Stimulated activated naive B cell treated with anti-CD40 and anti-IgM and Interleukin-4, amounts not matched to agents 10 μg/mL and 1 μg/mL and 100 μg/mL, for 72 hours (primary cell): ENCODE measurements at regions not wholly inside any gene's neighbourhood (a gene's known extent, or its start where the extent isn't known, plus 50 kb on each side); places are given as distances from the start of the nearest gene placed in this dataset.

ENCODE experiments used
- ATAC-seq, 2 donors: fragments of 150-1000 bp; cut with Tn5 transposase; replicated peaks; 2 replicates each; pipeline ENCODE4 v1.10.0; 2021; ENCODE audit warnings: moderate library complexity in 1 of 2
- DNase-seq: peaks from one replicate; pipeline ENCODE4 v3.0.0; 2021
- H3K27ac Mint-ChIP-seq: one replicate; pipeline ENCODE4 v1.8.0; 2022; ENCODE audit warnings: mild to moderate bottlenecking, mixed read lengths
- H3K27me3 Mint-ChIP-seq, 2 donors: one replicate each; pipeline ENCODE4 v1.8.0; 2022; ENCODE audit warnings: mixed read lengths in 2 of 2
- H3K36me3 Mint-ChIP-seq, 2 donors: one replicate each; pipeline ENCODE4 v1.8.0; 2022; ENCODE audit warnings: mixed read lengths in 2 of 2, mild to moderate bottlenecking in 1 of 2
- H3K4me1 Mint-ChIP-seq, 2 donors: one replicate each; pipeline ENCODE4 v1.8.0; 2022; ENCODE audit warnings: mixed read lengths in 2 of 2, mild to moderate bottlenecking in 1 of 2
- H3K4me3 Mint-ChIP-seq, 2 donors: one replicate each; pipeline ENCODE4 v1.8.0; 2022; ENCODE audit warnings: mild to moderate bottlenecking in 2 of 2, mixed read lengths in 2 of 2, moderate library complexity in 1 of 2
- H3K9me3 Mint-ChIP-seq, 2 donors: one replicate each; pipeline ENCODE4 v1.8.0; 2022; ENCODE audit warnings: mixed read lengths in 2 of 2, mild to moderate bottlenecking in 1 of 2

DNA sequence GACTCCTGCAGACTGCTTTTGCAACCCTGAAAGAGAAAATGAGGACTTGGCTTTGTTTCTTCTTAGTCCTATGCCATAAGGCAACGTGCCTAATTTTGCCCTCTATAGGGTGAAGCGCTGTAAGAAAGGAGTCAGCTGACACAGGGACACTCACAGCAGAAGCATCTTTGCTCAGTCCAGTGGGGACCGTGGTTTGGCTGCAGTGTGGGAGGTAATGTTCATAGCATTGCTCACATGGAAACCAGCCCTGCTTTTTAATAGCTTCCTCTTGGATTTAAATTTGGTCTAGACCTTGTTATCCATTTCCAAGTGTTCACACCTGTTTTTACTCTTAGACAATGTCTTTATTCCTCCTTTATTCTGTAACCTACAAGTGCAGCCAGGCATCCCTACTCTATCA is 1032.1 kb downstream of the NTRK3 start:
- no peak for ATAC-seq
- H3K9me3 Mint-ChIP-seq = peaks cover 4 to 5% of the 10 kb centered on the region in 2 donors
- H3K27me3 Mint-ChIP-seq = no peaks in the 10 kb centered on the region
- no peaks in the 10 kb centered on the region for H3K4me1 Mint-ChIP-seq
- no peak overlapping the region for H3K27ac Mint-ChIP-seq
- H3K36me3 Mint-ChIP-seq = no peaks in the 10 kb centered on the region
- no peak for DNase-seq
- no peak overlapping the region for H3K4me3 Mint-ChIP-seq

DNA sequence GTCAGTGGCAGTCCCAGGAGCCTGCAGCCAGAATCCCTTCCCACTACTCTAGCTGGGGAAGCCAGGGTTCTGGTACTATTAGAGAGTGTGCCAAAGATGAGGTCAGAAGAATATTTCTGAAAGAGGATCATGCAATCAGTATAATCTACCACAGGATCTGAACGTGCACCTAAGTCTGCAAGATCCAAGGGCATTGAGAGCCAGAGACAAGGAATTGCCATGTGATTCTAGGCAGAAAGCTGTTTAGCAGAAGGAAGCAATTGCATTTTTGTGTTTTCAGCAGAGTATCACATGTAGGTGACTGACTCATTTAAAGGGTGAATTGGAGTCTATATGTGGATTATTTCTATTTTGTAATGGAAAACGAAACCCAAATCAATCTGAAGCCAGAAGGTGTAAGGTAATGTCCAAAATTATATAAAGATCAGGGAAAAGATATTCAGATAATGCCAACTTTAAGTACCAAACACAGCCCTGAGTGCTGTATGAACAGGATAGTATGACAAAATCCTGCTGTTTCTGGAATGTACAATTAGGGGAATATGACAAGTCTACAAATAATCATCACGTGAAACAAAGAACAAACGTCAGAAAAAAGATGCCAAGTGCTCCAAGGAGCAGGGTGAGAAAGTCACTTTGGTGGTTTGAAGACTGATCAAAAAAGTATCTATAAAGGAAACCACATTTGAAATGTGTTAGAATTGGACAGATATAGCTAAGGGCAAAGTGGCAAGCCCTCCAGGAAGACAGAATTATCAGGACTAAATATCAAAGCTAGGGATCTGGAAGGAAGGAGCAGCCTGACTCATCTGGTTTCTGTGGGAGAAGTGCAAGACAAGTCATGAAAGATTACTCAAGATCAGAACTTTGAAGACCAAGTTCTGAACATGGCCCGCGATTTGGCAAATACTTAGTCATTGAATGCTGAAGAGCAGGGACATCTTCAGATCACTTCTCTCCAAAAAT is 1036.6 kb downstream of the NTRK3 start:
- no peak for DNase-seq
- no peaks in the 10 kb centered on the region for H3K36me3 Mint-ChIP-seq
- H3K27ac Mint-ChIP-seq = no peak overlapping the region
- no peaks in the 10 kb centered on the region for H3K27me3 Mint-ChIP-seq
- H3K9me3 Mint-ChIP-seq = peaks cover 3 to 8% of the 10 kb centered on the region in 2 donors
- no peaks in the 10 kb centered on the region for H3K4me1 Mint-ChIP-seq
- no peak overlapping the region for H3K4me3 Mint-ChIP-seq
- no peak for ATAC-seq

DNA sequence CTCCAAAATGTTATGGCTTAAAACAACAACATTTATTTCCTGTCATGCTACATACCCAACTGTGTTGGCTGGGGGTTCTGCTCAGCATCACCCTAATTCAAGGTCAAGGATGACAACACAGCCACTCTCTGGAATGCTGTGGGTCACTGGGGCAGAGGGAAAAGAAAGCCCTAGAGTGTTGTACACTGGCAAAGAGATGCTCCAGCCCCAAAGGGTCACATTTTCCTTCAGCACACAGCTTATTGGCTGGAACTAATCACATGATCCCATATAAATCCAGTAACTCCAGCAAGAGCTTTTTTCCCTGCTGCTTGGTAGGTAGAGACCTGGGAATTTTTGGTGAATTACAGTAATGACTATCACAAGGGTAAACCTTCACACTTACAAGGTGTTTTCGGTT is 1041.4 kb downstream of the NTRK3 start:
- H3K27me3 Mint-ChIP-seq = no peaks in the 10 kb centered on the region

DNA sequence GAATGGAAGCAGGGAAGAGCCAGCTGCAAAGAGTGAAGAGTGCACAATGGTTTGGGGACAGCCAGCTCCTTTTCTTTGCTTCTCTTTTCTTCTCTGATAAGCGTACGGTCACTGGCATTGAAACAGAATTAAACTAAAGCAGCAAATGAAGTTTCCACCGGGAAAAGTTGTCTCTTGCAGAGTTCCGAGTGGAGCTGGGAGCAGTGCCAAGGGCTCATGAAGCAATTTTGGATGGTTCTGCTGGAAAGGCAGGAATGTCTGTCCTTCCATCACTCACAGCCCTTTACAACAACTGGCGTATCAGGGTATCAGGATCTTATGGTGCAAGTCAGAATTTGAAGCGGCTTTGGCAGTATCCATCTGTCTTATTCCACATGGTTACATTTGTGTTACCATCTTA is 1042.9 kb downstream of the NTRK3 start:
- Mint-ChIP-seq H3K9me3 (peaks cover 3 to 4% of the 10 kb centered on the region in 2 donors), H3K4me1 (no peaks in the 10 kb centered on the region), H3K27ac (no peak overlapping the region), H3K36me3 (no peaks in the 10 kb centered on the region), H3K27me3 (no peaks in the 10 kb centered on the region), H3K4me3 (no peak overlapping the region)
- DNase-seq (no peak), ATAC-seq (no peak)

More for the DNA sequence above, 1041.4 kb downstream of the NTRK3 start:
- DNase-seq = no peak
- no peak overlapping the region for H3K4me3 Mint-ChIP-seq
- no peak for ATAC-seq
- no peak overlapping the region for H3K27ac Mint-ChIP-seq
- H3K9me3 Mint-ChIP-seq = peaks cover 3 to 4% of the 10 kb centered on the region in 2 donors
- H3K4me1 Mint-ChIP-seq = no peaks in the 10 kb centered on the region
- H3K36me3 Mint-ChIP-seq = no peaks in the 10 kb centered on the region

DNA sequence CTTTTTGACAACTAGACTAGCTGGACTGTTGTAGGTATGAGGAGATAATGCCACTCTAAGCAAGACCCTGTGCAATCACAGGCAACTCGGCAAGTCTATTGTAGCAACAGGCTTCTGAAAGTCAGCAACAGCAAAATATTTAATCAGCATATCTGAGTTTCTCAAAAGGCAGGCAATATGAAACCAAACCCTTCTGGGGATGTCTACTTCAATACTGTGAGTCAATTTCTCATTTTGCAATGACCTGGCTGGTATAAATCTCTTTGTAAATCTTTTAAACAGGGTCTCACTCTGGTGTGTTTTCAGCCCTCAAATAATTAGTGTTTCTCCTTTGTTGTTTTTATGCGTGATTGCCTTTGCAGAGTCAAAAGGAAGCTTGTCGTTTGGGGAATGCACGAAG is 1044.5 kb downstream of the NTRK3 start:
- Mint-ChIP-seq H3K27me3 (no peaks in the 10 kb centered on the region), H3K27ac (no peak overlapping the region), H3K9me3 (peaks cover 2 to 3% of the 10 kb centered on the region in 2 donors), H3K36me3 (no peaks in the 10 kb centered on the region), H3K4me1 (no peaks in the 10 kb centered on the region), H3K4me3 (no peak overlapping the region)
- no peak for ATAC-seq
- no peak for DNase-seq

DNA sequence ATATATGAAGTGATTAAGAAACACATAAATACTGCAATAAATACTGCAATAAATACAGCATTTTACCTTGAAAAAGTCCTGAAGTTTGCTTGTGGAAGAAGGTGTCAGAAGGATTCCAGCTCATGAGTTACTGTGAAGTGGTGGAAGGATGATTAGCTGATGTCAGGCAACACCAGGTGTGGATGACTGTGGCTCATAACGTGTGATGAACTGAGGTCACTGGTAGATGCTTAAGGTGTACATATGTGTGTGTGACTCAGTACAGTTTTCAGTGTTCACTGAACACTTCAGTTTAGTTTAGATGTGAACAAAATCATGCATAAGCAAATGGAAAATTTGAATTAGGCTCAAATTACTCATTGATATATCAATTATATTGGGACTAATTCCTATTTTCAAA is 1045.0 kb downstream of the NTRK3 start:
- H3K27ac Mint-ChIP-seq = no peak overlapping the region
- no peaks in the 10 kb centered on the region for H3K36me3 Mint-ChIP-seq
- no peak overlapping the region for H3K4me3 Mint-ChIP-seq
- ATAC-seq (no peak), DNase-seq (no peak)
- H3K27me3 Mint-ChIP-seq = no peaks in the 10 kb centered on the region
- H3K4me1 Mint-ChIP-seq = no peaks in the 10 kb centered on the region
- H3K9me3 Mint-ChIP-seq = peaks cover 0 to 3% of the 10 kb centered on the region in 2 donors

DNA sequence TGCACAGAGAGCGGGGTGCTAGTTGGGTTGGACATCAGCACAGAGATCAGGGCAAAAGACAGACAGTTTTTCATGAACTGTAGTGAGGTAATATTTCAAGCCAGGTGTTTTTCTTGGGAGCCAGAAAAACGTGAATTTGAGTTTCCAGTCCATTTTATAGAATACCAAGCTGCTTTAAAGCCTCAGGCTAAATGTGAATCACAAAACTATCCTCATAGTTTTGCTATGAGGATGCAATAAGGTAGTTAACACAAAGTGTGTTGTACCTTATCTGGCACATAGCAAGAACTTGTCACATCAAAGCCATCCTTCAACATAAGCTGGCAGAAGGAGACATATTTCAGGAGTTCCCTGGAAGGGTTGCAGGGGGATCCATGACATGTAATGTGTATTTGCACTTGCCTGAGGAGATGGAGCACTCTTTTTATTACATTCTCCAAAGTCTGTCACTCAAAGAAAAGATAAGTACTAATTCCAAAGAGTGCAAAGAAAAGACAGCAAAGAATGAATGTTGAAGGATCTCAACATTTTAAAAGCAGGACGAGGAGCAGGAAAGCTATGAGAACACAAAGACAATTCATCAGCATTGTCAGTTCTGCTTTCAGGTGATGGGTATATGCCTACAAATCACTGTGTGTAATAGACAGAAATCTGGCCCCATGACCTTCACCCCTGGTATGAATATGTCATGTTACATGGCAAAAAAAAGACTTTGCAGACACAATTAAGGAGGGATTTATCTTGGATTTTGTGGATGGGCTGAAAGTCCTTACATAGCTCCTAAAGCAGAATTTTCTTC is 1046.4 kb downstream of the NTRK3 start:
- DNase-seq (no peak), ATAC-seq (no peak)
- Mint-ChIP-seq H3K4me3 (no peak overlapping the region), H3K27ac (no peak overlapping the region), H3K9me3 (peaks cover under 1 to 3% of the 10 kb centered on the region in 2 donors), H3K4me1 (no peaks in the 10 kb centered on the region), H3K27me3 (no peaks in the 10 kb centered on the region), H3K36me3 (no peaks in the 10 kb centered on the region)

DNA sequence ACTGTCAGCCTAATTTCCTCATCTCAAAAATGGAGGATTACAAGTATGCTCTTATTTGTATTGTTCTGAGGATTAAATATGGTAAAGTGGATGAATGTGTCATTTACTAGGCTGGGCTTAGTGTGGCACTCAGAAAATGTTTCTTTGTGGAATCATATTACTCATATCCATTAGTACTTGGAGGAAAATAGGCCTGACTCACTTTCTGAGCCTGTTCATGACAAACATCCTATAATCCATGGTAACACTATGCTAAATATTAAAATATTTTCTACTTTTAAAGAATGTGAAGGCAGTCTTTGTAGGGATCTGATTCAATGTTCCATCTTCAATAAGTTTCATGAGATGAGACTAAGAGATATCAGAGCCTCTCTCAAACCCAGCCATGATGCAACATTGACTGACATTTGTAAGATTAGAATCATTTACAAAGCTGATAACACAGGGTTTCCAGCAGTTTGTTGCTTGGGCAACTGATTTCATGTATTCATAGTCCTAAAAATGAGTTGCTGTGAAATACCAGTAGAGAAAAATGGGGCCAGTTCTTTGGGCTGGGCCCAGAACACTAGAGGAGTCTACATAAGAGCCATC is 1048.5 kb downstream of the NTRK3 start:
- no peaks in the 10 kb centered on the region for H3K4me1 Mint-ChIP-seq
- no peak overlapping the region for H3K27ac Mint-ChIP-seq
- H3K27me3 Mint-ChIP-seq = no peaks in the 10 kb centered on the region
- no peaks in the 10 kb centered on the region for H3K36me3 Mint-ChIP-seq
- DNase-seq (no peak), ATAC-seq (no peak)
- peaks cover 0 to 4% of the 10 kb centered on the region in 2 donors for H3K9me3 Mint-ChIP-seq
- no peak overlapping the region for H3K4me3 Mint-ChIP-seq

DNA sequence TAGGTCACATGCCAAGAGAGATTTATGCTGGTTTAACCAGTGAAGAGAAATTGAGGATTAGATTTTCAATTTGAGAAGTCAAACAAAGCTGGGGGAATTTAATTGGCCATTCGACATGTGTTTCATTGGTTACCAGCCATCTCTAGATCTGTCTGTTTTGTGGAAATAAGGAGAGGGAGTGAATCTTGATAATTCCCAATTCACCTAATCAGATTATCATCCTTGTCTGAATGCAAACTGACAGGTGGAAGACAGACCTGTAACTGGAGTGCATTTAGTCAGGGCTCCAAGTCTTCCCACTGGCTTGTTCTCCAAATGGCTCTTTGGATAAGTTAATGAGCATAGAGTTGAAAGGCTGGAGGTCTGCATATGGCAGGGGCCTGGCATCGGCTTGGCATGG is 1049.3 kb downstream of the NTRK3 start:
- H3K27ac Mint-ChIP-seq = no peak overlapping the region
- no peaks in the 10 kb centered on the region for H3K27me3 Mint-ChIP-seq
- H3K4me3 Mint-ChIP-seq = no peak overlapping the region
- H3K36me3 Mint-ChIP-seq = no peaks in the 10 kb centered on the region
- DNase-seq (no peak), ATAC-seq (no peak)
- H3K4me1 Mint-ChIP-seq = no peaks in the 10 kb centered on the region
- peaks cover 0 to 4% of the 10 kb centered on the region in 2 donors for H3K9me3 Mint-ChIP-seq

DNA sequence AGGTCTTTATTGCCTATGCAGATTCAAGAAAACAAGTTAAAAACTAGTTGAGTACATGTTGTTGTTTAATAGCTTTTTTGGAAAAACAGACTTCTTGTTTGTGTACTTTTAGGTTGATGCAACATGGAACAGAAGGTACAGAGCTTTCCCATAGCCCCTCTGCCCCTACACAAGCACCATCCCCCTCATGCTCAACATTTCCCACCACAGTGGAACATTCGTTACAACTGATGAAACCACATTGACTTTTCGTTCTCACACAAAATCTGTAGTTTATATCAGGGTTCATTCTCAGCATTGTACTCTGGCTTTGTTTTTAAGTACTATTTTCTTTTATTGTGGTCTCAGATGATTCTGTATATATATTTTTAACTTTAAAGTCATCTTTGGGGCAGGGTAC is 1054.6 kb downstream of the NTRK3 start:
- H3K4me1 Mint-ChIP-seq = no peaks in the 10 kb centered on the region
- H3K4me3 Mint-ChIP-seq = no peak overlapping the region
- DNase-seq (no peak), ATAC-seq (no peak)
- no peaks in the 10 kb centered on the region for H3K36me3 Mint-ChIP-seq
- peaks cover 3 to 8% of the 10 kb centered on the region in 2 donors for H3K9me3 Mint-ChIP-seq
- no peak overlapping the region for H3K27ac Mint-ChIP-seq
- no peaks in the 10 kb centered on the region for H3K27me3 Mint-ChIP-seq

DNA sequence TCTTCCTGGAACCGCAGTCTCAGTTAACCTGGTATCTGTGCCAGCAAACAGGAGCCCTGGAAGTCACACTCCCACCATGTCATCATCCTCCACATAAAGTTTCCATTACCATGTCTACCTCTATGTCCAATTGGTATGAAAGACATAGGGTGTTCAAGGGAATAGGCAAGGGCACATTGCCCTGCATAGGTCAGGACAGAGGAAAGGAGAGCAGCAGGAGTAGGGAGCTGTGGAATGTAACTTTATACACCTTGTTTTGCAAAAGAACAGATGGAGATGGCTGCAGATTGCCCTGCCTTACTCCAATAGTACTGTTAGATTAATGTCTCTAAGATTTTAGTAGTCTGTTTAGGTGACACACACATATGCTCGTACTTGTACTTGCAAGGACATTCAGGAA is 1056.4 kb downstream of the NTRK3 start:
- peaks cover 3 to 8% of the 10 kb centered on the region in 2 donors for H3K9me3 Mint-ChIP-seq
- DNase-seq = no peak
- no peaks in the 10 kb centered on the region for H3K27me3 Mint-ChIP-seq
- H3K27ac Mint-ChIP-seq = no peak overlapping the region
- no peaks in the 10 kb centered on the region for H3K4me1 Mint-ChIP-seq
- no peak overlapping the region for H3K4me3 Mint-ChIP-seq
- ATAC-seq = no peak
- no peaks in the 10 kb centered on the region for H3K36me3 Mint-ChIP-seq

DNA sequence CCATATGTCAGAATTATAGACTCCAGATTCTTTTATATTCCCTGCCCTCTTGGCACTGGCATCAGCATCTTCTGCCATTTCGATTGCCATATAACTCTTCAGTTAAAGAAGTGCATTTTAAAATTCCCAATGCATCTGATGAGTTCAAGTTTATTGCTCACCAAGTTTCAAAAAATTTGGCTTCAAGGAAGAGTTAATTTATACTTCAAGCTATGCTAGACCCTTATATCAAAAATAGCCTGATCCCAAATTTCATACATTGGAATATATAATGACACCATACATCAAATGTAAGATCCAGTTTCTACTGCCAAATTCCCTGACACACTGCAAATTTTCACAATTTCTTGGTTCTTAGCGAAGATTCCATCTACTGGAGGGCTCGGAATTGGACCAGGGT is 1058.6 kb downstream of the NTRK3 start:
- DNase-seq (no peak), ATAC-seq (no peak)
- Mint-ChIP-seq H3K27ac (no peak overlapping the region), H3K9me3 (peaks cover 8 to 11% of the 10 kb centered on the region in 2 donors), H3K4me1 (no peaks in the 10 kb centered on the region), H3K4me3 (no peak overlapping the region), H3K36me3 (no peaks in the 10 kb centered on the region), H3K27me3 (no peaks in the 10 kb centered on the region)

DNA sequence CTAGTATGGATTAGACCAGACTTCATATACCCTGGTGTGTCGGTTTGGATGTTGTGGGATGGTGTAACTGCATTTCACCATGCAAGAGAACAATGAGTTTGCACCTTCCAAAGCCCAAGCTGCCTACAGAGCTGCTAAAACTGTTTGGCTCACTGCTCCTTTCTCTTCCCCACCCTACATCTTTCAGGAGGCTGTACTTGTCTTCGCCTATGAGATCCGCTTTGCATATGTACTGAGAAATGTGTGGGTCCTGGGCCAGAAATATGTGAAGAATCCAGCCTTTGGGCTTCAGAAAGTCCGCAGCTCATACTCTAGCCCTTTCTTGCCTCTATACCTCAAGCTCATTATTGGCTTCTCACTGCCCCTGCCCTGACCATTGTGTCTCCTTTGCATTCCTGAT is 1060.0 kb downstream of the NTRK3 start:
- Mint-ChIP-seq H3K4me3 (no peak overlapping the region), H3K9me3 (peaks cover 8 to 11% of the 10 kb centered on the region in 2 donors), H3K4me1 (no peaks in the 10 kb centered on the region), H3K27me3 (no peaks in the 10 kb centered on the region), H3K36me3 (no peaks in the 10 kb centered on the region), H3K27ac (no peak overlapping the region)
- ATAC-seq (no peak), DNase-seq (no peak)

DNA sequence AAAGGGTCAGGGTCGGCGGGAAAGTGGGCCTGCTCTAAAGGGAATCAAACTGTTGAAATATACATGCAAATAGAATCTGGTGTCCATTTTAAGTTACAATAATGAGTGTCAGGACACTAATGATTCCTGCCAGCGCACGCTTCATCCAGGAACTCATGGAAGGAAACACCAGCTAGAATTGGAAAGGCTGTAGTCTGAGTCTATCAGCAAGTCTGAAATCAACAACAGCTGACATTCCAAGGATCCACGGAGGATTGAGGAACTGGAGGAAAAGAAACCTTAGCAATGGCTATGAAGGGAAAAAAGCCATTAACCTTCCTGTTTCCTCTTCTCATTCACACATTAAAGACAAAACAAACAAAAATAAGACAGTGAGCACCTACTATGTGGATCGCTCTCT is 1063.1 kb downstream of the NTRK3 start:
- H3K4me1 Mint-ChIP-seq = no peaks in the 10 kb centered on the region
- no peak for DNase-seq
- H3K9me3 Mint-ChIP-seq = peaks cover 4 to 12% of the 10 kb centered on the region in 2 donors
- H3K36me3 Mint-ChIP-seq = no peaks in the 10 kb centered on the region
- no peak for ATAC-seq
- H3K4me3 Mint-ChIP-seq = no peak overlapping the region
- H3K27ac Mint-ChIP-seq = no peak overlapping the region
- no peaks in the 10 kb centered on the region for H3K27me3 Mint-ChIP-seq
